HEK293 (cell line): ENCODE measurements at regions not wholly inside any gene's neighbourhood (a gene's known extent, or its start where the extent isn't known, plus 50 kb on each side); places are given as distances from the start of the nearest gene placed in this dataset.

ENCODE experiments used
- CTCF ChIA-PET: fragments of 350-600 bp; formaldehyde crosslinking; extraction: SDS; loops from one replicate; lab custom pipeline; 2021; ENCODE audit warnings: antibody characterized with exemption; lab: Yijun Ruan, JAX
- POLR2A ChIA-PET: fragments of 300-600 bp; formaldehyde crosslinking; extraction: SDS; loops from one replicate; lab custom pipeline; 2020; ENCODE audit warnings: antibody characterized with exemption, inconsistent platforms; lab: Yijun Ruan, JAX
- H3K27ac ChIP-seq: fragments of 200-500 bp; sonication (Bioruptor generic); 2 replicates; pipeline ENCODE4 v1.5.1; 2014; ENCODE audit warnings: low read depth, low read length, control low read depth, inconsistent platforms; ENCODE audit errors: extremely low read depth
- H3K36me3 ChIP-seq, 2 experiments: fragments of 200-500 bp in 1 of 2; sonication (Bioruptor generic) in 1 of 2; 1 replicate in 1 of 2; 2 replicates in 1 of 2; pipeline ENCODE4 v1.5.1; 2014 to 2017; ENCODE audit warnings: inconsistent platforms in 2 of 2, low read length in 2 of 2; ENCODE audit not compliant: control insufficient read depth in 2 of 2, insufficient read depth in 1 of 2
- H3K4me1 ChIP-seq: fragments of 200-500 bp; sonication (Bioruptor generic); 2 replicates; pipeline ENCODE4 v1.5.1; 2014; ENCODE audit warnings: mild to moderate bottlenecking, low read length, inconsistent platforms; ENCODE audit not compliant: control insufficient read depth, insufficient read depth
- H3K4me3 ChIP-seq: 2 replicates; pipeline ENCODE4 v1.5.1; 2011; ENCODE audit warnings: low read depth, mild to moderate bottlenecking, control low read depth, low read length, moderate library complexity
- H3K9me3 ChIP-seq: fragments of 200-500 bp; sonication (Bioruptor generic); 2 replicates; pipeline ENCODE4 v1.5.1; 2014; ENCODE audit warnings: low read depth, low read length, inconsistent platforms; ENCODE audit not compliant: control insufficient read depth, insufficient read depth
- BCL11A ChIP-seq: fragments of 450-650 bp; formaldehyde crosslinking; IDR thresholded peaks from 2 replicates; pipeline ENCODE4 v1.5.1; 2016; ENCODE audit warnings: low read depth, missing biosample characterization, missing genetic modification characterization
- BCL11B ChIP-seq: fragments of 450-650 bp; formaldehyde crosslinking; IDR thresholded peaks from 2 replicates; pipeline ENCODE4 v1.5.1; 2016; ENCODE audit warnings: low read depth, missing biosample characterization, missing genetic modification characterization
- GLIS1 ChIP-seq: fragments of 450-650 bp; formaldehyde crosslinking; IDR thresholded peaks from 2 replicates; pipeline ENCODE4 v1.5.1; 2016; ENCODE audit warnings: missing biosample characterization, missing genetic modification characterization
- IKZF3 ChIP-seq: fragments of 450-650 bp; IDR thresholded peaks from 2 replicates; pipeline ENCODE4 v1.5.0; 2018; ENCODE audit warnings: missing biosample characterization, mild to moderate bottlenecking, missing genetic modification characterization, moderate library complexity
- KLF10 ChIP-seq: fragments of 450-650 bp; IDR thresholded peaks from 2 replicates; pipeline ENCODE4 v1.5.1; 2018; ENCODE audit warnings: missing biosample characterization, mild to moderate bottlenecking, missing genetic modification characterization
- KLF8 ChIP-seq: fragments of 450-650 bp; formaldehyde crosslinking; IDR thresholded peaks from 2 replicates; pipeline ENCODE4 v1.5.1; 2016; ENCODE audit warnings: missing biosample characterization, missing genetic modification characterization
- SETDB1 ChIP-seq: IDR thresholded peaks from one replicate; pipeline ENCODE4 v1.6.1; 2017; ENCODE audit warnings: mild to moderate bottlenecking, low read length, moderate library complexity, mixed read lengths; ENCODE audit not compliant: insufficient read length
- SP2 ChIP-seq: fragments of 450-650 bp; formaldehyde crosslinking; IDR thresholded peaks from 2 replicates; pipeline ENCODE4 v1.5.1; 2016; ENCODE audit warnings: missing biosample characterization, missing genetic modification characterization
- SP3 ChIP-seq: fragments of 450-650 bp; formaldehyde crosslinking; IDR thresholded peaks from 2 replicates; pipeline ENCODE4 v1.5.1; 2016; ENCODE audit warnings: missing biosample characterization, missing genetic modification characterization
- ZBTB48 ChIP-seq: fragments of 450-650 bp; formaldehyde crosslinking; IDR thresholded peaks from 2 replicates; pipeline ENCODE4 v1.5.1; 2016; ENCODE audit warnings: missing biosample characterization, missing genetic modification characterization
- ZNF223 ChIP-seq: fragments of 450-650 bp; formaldehyde crosslinking; IDR thresholded peaks from 2 replicates; pipeline ENCODE4 v1.5.1; 2016; ENCODE audit warnings: missing biosample characterization, missing genetic modification characterization
- ZNF302 ChIP-seq: fragments of 450-650 bp; formaldehyde crosslinking; IDR thresholded peaks from 2 replicates; pipeline ENCODE4 v1.5.1; 2016; ENCODE audit warnings: missing biosample characterization, missing genetic modification characterization, low read depth
- ZNF350 ChIP-seq: fragments of 450-650 bp; formaldehyde crosslinking; IDR thresholded peaks from 2 replicates; pipeline ENCODE4 v1.5.0; 2017; ENCODE audit warnings: missing biosample characterization, mild to moderate bottlenecking, missing genetic modification characterization
- ZNF366 ChIP-seq: fragments of 450-650 bp; formaldehyde crosslinking; conservative IDR thresholded peaks from 2 replicates; pipeline ENCODE4 v1.5.1; 2016; ENCODE audit warnings: missing biosample characterization, missing genetic modification characterization
- ZNF530 ChIP-seq: fragments of 450-650 bp; formaldehyde crosslinking; IDR thresholded peaks from 2 replicates; pipeline ENCODE4 v1.5.1; 2016; ENCODE audit warnings: low read depth, missing biosample characterization, missing genetic modification characterization
- ZNF626 ChIP-seq: fragments of 450-650 bp; sonication (Bioruptor Pico); formaldehyde crosslinking; IDR thresholded peaks from 2 replicates; pipeline ENCODE4 v1.5.1; 2018; ENCODE audit warnings: missing biosample characterization, missing genetic modification characterization, inconsistent platforms
- ZSCAN16 ChIP-seq: fragments of 450-650 bp; formaldehyde crosslinking; IDR thresholded peaks from 2 replicates; pipeline ENCODE4 v1.5.1; 2016; ENCODE audit warnings: missing biosample characterization, missing genetic modification characterization
- TF ChIP-seq, protein P1 (sequence below): fragments of 450-650 bp; formaldehyde crosslinking; conservative IDR thresholded peaks from 2 replicates; pipeline ENCODE4 v1.5.1; 2016; ENCODE audit warnings: low read depth, missing biosample characterization, missing genetic modification characterization

DNA sequence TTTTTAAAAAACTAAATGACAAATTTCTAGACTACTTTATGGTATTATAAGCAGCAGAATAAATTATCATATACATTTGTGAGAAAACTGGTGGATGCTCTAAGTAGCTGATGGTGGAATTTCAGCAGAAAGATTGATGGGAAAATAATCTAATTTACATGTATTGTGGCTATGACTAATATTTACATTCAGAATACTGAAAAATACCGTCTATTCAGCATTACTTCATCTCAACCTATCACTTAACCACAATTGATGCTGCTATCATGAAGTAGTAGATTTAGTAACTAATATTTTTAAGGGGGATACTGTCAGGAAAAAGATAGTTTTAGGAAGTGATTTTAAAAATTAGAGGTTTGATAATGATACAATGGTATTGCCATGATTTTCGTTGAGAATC is 137.9 kb downstream of the IFI44 start (continued):
- TF ChIP-seq ZNF302 (no peak), BCL11B (tag by site-specific recombination) (no peak), IKZF3 (tag by site-specific recombination) (no peak), ZNF366 (tag by site-specific recombination) (no peak), ZSCAN16 (tag by site-specific recombination) (no peak)

GRCh38 chr1:78790174-78790573 is 140.5 kb downstream of the IFI44 start:
- H3K9me3 ChIP-seq, result no peaks in the 10 kb centered on the region
- TF ChIP-seq ZNF350 (tag by site-specific recombination) (no peak), GLIS1 (tag by site-specific recombination) (no peak), SETDB1 (no peak), KLF10 (no peak), SP3 (no peak), BCL11A (tag by site-specific recombination) (no peak), KLF8 (no peak)
- TF ChIP-seq, all 188 proteins: peak for 0
- CTCF ChIA-PET, result no interaction called here
- H3K4me3 ChIP-seq, result no peak overlapping the region
- no peaks in the 10 kb centered on the region for H3K4me1 ChIP-seq
- POLR2A ChIA-PET, result no interaction called here
- H3K36me3 ChIP-seq, result no peaks in the 10 kb centered on the region
- H3K27ac ChIP-seq, result no peak overlapping the region

DNA sequence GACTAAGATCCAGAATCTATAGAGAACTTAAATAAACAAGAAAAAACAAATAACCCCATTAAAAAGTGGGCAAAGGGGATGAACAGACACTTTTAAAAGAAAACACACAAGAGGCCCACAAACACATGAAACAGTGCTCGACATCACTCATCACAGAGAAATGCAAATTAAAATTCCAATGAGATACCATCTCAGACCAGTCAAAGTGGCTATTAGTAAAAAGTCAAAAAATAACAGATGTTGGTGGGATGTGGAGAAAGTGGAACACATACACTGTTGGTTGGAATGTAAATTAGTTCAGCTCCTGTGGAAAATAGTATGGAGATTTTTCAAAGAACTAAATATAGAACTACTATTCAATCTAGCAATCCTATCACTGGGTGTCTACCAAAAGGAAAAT is 143.1 kb downstream of the IFI44 start:
- CTCF ChIA-PET, result no interaction called here
- H3K27ac ChIP-seq, result no peak overlapping the region
- no peak overlapping the region for H3K4me3 ChIP-seq
- POLR2A ChIA-PET, result no interaction called here
- no peaks in the 10 kb centered on the region for H3K9me3 ChIP-seq
- H3K4me1 ChIP-seq, result no peaks in the 10 kb centered on the region
- TF ChIP-seq, protein P1, sequence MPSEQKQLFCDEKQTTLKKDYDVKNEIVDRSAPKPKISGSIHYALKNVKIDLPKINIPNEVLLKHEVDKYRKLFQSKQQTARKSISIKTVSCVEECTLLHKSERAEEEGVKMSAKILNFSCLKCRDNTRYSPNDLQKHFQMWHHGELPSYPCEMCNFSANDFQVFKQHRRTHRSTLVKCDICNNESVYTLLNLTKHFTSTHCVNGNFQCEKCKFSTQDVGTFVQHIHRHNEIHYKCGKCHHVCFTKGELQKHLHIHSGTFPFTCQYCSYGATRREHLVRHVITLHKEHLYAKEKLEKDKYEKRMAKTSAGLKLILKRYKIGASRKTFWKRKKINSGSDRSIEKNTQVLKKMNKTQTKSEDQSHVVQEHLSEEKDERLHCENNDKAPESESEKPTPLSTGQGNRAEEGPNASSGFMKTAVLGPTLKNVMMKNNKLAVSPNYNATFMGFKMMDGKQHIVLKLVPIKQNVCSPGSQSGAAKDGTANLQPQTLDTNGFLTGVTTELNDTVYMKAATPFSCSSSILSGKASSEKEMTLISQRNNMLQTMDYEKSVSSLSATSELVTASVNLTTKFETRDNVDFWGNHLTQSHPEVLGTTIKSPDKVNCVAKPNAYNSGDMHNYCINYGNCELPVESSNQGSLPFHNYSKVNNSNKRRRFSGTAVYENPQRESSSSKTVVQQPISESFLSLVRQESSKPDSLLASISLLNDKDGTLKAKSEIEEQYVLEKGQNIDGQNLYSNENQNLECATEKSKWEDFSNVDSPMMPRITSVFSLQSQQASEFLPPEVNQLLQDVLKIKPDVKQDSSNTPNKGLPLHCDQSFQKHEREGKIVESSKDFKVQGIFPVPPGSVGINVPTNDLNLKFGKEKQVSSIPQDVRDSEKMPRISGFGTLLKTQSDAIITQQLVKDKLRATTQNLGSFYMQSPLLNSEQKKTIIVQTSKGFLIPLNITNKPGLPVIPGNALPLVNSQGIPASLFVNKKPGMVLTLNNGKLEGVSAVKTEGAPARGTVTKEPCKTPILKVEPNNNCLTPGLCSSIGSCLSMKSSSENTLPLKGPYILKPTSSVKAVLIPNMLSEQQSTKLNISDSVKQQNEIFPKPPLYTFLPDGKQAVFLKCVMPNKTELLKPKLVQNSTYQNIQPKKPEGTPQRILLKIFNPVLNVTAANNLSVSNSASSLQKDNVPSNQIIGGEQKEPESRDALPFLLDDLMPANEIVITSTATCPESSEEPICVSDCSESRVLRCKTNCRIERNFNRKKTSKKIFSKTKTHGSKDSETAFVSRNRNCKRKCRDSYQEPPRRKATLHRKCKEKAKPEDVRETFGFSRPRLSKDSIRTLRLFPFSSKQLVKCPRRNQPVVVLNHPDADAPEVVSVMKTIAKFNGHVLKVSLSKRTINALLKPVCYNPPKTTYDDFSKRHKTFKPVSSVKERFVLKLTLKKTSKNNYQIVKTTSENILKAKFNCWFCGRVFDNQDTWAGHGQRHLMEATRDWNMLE (tag by site-specific recombination), result no peak
- no peak for TF ChIP-seq SP2 (tag by site-specific recombination)
- no peak for TF ChIP-seq ZNF530
- TF ChIP-seq ZNF223, result no peak
- H3K36me3 ChIP-seq, result no peaks in the 10 kb centered on the region

DNA sequence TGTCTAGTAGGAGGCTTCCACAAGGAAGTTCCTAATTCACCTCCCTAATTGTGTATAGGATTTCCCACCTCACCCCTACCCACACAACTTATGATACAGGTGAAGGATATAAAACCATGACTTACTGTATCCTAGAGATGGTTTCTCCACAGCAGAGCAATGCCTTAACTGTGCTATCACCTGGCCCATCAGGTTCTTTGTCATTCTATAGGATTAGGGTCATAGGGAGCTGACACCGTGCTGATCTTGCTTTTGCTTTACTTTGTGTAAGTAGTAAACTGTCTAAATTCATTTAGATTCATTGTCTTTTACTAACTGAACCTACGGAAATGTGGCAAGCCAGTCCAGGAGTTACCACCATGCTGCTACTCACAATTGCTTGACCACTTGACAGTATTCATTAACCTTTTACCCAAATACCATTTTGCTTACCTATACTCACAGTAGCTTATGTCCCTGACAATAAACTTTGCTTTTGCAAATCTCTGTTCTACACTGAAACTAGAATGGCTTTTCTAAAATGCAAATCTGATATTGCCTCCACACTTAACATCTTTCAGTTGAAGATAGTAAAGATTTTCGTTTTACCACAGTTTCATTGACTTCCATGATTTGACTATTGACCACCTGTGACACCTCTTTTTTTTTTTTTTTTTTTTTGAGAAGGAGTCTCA is 147.6 kb downstream of the IFI44 start:
- no peak overlapping the region for H3K4me3 ChIP-seq
- no peaks in the 10 kb centered on the region for H3K9me3 ChIP-seq
- CTCF ChIA-PET, result no interaction called here
- H3K27ac ChIP-seq, result no peak overlapping the region
- POLR2A ChIA-PET, result no interaction called here
- no peaks in the 10 kb centered on the region for H3K4me1 ChIP-seq
- H3K36me3 ChIP-seq, result no peaks in the 10 kb centered on the region
- TF ChIP-seq ZBTB48 (tag by site-specific recombination), result no peak
- no peak for TF ChIP-seq ZNF626 (tag by site-specific recombination)
